ENCODE measurements at regions not wholly inside any gene's neighbourhood (a gene's known extent, or its start where the extent isn't known, plus 50 kb on each side); places are given as distances from the start of the nearest gene placed in this dataset.

GRCh38 chr4:156608651-156609050 lies 362.9 kb downstream of the PDGFC start:
- TF ChIP-seq CTCF (IDR thresholded peaks at IDR 0.05 in 4 of 5, conservative IDR thresholded peaks at IDR 0.05 in 1 of 5) (no peak), POLR2A (IDR thresholded peaks at IDR 0.05) (no peak)

Measured in gastrocnemius medialis (tissue), 4 donors.